Stimulated activated CD4-positive, alpha-beta T cell treated with anti-CD3 and anti-CD28 coated beads, Interleukin-15, amount 100 ng/mL, for 1 hour (primary cell): ENCODE measurements at regions not wholly inside any gene's neighbourhood (a gene's known extent, or its start where the extent isn't known, plus 50 kb on each side); places are given as distances from the start of the nearest gene placed in this dataset.

Experiments used
- DNase-seq, 2 donors: peaks; one replicate each; pipeline ENCODE4 v3.0.0-alpha.2; 2020; ENCODE audit warnings: low read depth in 1 of 2, low spot score in 1 of 2

- DNase-seq: no peak
Observed at GRCh38 chr3:44015170-44015569, 226.5 kb upstream of the TOPAZ1 start.

GRCh38 chr3:44016818-44017217 is 224.9 kb upstream of the TOPAZ1 start:
- DNase-seq: no peak

- no peak for DNase-seq
Observed at GRCh38 chr3:44018926-44019325, 222.8 kb upstream of the TOPAZ1 start.

- no peak for DNase-seq
Observed at GRCh38 chr3:44019736-44020135, 221.9 kb upstream of the TOPAZ1 start.

- no peak for DNase-seq
Observed at GRCh38 chr3:44020143-44020542, 221.5 kb upstream of the TOPAZ1 start.

- no peak for DNase-seq
Observed at GRCh38 chr3:44021651-44022594, 219.8 kb upstream of the TOPAZ1 start.

GRCh38 chr3:44023961-44024593 is 217.6 kb upstream of the TOPAZ1 start:
- DNase-seq: no peak

GRCh38 chr3:44026220-44026865 is 215.3 kb upstream of the TOPAZ1 start:
- no peak for DNase-seq

- DNase-seq: no peak
Observed at GRCh38 chr3:44029100-44029499, 212.6 kb upstream of the TOPAZ1 start.

GRCh38 chr3:44030285-44030684 is 211.4 kb upstream of the TOPAZ1 start:
- no peak for DNase-seq

- DNase-seq: no peak
Observed at GRCh38 chr3:44030687-44031305, 210.9 kb upstream of the TOPAZ1 start.

GRCh38 chr3:44031387-44032380 is 210.0 kb upstream of the TOPAZ1 start:
- DNase-seq: no peak

GRCh38 chr3:44032487-44032886 is 209.2 kb upstream of the TOPAZ1 start:
- DNase-seq: no peak

- no peak for DNase-seq
Observed at GRCh38 chr3:44033123-44033522, 208.6 kb upstream of the TOPAZ1 start.

GRCh38 chr3:44036850-44037249 is 204.8 kb upstream of the TOPAZ1 start:
- DNase-seq: no peak

GRCh38 chr3:44039006-44039405 is 202.7 kb upstream of the TOPAZ1 start:
- DNase-seq: no peak

- DNase-seq: no peak
Observed at GRCh38 chr3:44041726-44042125, 200.0 kb upstream of the TOPAZ1 start.

- DNase-seq: no peak
Observed at GRCh38 chr3:44042772-44043171, 198.9 kb upstream of the TOPAZ1 start.

GRCh38 chr3:44045476-44046275 is 196.0 kb upstream of the TOPAZ1 start:
- DNase-seq: no peak

- DNase-seq: no peak
Observed at GRCh38 chr3:44047796-44048195, 193.9 kb upstream of the TOPAZ1 start.
